CD4-positive, alpha-beta T cell treated with Interleukin-17A for 4 hours (primary cell): ENCODE measurements at regions not wholly inside any gene's neighbourhood (a gene's known extent, or its start where the extent isn't known, plus 50 kb on each side); places are given as distances from the start of the nearest gene placed in this dataset.
"Not testable (repeated sequence)": the region's sequence is repeated elsewhere in the genome, so short reads cannot be mapped to it uniquely, and the experiment has no call there.

Source experiments
- DNase-seq: peaks from one replicate; pipeline ENCODE4 v3.0.0-alpha.2; 2020; ENCODE audit warnings: mixed read lengths

DNA sequence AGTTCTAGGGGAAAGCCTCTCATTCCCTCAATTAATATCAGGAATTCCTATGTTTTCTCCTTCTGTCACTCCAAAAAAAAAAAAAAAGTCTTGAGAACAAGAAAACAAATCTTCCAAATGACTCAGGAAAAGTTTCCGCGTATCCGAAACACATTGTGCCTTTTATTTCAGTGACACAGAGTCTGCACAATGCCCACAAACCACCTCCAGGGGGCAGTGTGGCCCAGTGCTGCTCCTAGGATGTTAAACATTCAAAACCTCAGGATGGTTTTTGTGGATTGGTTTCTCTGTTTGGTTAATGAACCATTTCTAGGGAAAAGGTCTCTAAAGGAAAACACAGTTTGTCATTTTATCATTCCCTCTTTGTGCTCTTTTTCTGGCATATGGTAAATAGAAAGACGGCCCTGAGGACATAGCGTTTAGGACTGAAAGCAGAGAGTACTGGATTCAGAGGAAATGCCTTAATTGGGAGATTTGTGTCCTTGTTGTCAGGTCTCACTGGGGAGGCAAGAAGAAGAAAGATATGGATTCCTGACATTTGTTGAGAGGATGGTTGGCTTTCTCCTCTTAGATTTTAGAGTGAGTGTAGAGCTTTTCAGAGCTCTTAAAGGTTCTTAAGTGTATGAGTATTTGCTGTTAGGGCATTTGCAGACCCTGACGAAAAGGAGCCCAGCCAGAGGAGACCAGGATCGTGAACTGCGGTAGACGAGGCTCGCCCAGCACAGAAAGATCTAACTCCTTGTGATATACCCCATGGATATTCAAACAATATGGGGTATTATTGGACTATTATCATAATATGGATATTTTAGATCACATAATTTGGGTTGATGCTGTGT is 65.7 kb upstream of the MAP9 start:
- DNase-seq: peak; percentile 61

DNA sequence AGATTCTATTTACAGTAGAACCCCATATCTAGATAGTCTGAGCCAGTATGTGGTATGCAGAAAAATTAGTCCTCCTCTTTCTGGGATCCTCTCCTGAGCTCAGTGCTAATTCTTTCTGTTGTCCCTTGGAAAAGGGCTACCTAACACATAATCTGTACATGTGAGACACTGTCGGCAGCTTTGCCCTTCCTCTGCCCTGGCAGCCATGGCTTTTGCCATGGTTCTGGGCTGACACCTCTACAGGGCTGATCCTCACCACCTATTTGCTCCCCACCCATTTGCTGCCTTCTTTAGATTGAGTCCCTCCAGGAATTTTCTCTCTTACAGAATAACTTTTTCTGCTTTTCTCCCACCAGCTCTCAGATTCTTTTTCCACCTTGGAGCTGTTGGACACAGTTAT is 64.7 kb upstream of the MAP9 start:
- DNase-seq: no peak

DNA sequence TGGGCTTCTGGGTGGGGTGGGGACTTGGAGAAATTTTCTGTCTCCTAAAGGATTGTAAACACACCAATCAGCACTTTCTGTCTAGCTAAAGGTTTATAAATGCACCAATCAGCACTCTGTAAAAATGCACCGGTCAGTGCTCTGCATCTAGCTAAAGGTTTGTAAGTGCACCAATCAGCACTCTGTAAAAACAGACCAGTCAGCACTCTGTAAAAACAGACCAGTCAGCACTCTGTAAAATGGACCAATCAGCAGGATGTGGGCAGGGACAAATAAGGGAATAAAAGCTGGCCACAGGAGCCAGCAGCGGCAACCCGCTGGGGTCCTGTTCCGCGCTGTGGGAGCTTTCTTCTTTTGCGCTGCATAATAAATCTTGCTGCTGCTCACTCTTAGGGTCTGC is 63.0 kb upstream of the MAP9 start:
- DNase-seq: not testable (repeated sequence)

DNA sequence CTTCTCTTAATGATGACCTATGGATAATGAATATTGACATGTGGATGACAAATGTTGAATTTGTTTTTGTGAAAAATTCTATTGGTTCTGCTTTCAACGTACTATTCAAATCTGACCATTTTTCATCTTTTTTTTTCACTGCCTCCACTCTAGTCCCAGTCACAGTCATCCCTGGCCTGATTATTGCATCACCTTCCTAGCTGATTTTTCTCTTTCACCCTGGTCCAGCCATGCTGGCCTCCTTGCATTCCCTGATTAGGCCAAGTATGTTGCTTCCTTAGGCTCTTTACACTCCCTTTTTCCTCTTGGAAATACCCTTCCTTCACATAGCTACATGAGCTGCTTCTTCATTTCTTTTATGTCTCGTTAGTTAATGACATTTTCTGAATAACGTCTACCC is 58.1 kb upstream of the MAP9 start:
- DNase-seq: no peak

DNA sequence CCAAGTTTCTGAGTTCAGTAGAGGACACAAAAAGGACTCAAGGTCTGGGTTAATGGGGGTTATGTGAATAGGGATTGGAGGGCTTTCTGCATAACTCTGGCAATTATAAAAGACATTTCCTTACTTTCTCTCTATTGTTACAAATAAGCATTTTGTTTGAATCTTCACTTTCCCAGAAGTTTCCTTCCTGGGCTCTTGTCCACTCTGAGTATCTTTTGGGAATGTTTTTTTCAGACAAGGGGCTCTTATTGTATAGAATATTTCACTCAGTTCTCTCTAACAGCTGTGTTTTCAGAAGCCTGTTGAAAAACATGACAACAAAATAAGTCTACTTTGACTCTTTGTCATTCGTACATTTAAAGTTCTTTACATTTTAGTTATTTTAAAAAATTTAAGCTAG is 57.6 kb upstream of the MAP9 start:
- no peak for DNase-seq

DNA sequence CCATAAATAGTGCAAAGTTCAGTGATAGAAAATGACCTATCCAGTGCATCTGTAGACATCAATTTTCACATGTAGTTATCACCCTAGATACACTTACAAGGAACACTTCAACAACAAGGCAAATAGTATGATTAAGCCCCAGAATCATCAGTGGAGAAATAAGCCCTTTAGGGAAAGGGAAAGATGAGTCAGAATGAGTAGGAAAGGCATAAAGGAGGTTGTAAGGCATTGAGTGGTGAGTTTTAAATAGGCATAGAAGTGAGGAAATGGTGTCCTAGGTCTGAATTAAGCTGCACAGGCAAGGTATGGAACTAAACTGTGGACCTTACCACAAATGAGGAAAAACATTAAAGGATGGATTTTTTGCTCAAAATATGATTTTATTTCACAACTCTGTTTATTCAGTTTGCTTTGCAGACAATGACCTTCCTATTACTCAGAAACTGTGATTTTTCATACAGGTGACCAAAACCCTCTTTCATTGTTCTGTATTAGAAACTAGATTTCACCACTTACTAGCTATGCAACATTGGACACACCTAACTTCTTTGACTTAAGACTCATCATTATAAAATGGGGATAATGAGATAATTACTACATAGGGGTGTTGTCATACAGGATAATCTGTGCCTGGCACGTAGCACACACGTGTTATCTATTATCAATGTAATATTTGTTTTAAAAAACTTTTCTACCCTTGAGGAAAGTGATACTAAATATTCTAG is 57.0 kb upstream of the MAP9 start:
- no peak for DNase-seq

DNA sequence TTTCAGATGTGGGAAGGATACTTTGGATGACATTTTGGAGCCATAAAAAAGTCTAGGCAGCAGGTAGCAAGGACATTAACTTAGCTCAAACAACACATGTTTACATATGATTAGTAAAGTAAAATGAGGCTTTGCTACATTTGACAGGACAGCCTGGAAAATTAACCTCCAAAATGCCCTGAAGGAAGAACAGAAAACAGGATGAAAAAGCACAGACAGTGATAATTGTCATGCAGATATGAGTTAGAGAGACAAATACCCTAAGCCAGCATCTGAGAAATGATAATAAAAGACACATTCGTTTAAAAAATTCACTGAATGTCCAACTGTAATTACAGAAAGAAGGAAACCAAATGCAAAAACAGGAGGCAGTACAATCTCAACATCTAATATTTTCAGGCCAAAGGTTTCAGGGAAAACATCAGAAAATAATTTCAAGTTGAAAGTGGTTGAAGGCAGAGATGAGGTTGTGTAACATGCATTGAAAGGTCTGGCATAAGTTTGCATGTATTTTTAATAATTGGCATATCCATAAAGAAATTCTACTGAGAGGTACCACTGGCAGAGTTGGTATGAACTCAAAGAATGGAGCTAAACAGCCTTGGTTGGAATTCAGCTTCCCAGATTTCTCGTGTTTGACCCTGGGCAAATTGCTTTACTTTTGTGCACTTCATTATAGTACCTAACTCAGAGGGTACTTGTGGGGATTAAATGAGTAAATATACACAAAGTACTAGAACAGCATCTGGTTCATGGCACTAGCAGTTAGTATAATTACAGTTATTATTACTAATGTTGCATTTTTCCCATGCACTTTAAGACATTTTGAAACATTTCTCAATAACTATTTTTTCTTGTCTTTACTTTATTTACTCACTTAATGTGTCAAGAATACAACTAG is 54.4 kb upstream of the MAP9 start:
- no peak for DNase-seq

DNA sequence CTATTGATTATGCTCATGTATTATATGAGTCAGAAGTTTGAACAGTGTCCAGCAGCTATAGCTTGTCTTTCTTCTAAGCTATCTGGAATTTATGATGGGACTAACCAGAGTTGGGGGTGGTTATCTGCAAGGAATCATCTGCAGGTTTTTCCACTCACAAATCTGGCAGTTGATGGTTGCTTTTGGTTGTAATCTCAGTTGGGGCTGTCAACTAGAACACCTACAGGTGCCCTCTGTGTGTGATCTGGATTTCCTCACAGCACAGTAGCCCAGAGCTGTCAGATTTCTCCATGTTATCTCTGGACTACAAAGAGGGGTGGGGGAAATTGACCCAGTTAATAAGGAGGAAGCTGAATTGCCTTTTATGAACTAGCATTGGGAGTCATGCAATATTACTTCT is 51.4 kb upstream of the MAP9 start:
- DNase-seq: no peak

DNA sequence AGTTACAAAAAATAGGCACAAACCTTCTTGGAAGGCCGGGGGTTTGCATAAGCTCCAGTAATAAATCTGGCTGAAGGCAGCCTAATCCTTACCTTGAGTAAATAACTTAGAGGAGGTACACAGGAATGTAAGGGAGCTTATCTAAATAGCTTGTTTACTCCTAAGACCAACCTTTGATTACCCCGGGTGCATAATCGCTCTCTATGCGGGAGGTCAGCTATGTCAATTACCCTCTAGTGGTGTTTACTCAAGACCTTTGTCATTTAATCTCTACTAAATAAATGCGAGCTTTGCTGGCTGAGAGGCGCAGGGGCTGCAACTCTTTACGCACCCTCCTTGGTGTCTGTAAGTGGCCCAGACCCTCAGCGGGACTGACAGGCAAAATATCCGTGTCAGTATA is 50.2 kb upstream of the MAP9 start:
- DNase-seq: no peak
